ENCODE measurements at regions not wholly inside any gene's neighbourhood (a gene's known extent, or its start where the extent isn't known, plus 50 kb on each side); places are given as distances from the start of the nearest gene placed in this dataset.

GRCh38 chr3:177726807-177727206 lies 529.5 kb upstream of the TBL1XR1 start:
- TF ChIP-seq POLR2A (IDR thresholded peaks at IDR 0.05; ENCODE audit: low read depth) (no peak), CTCF (IDR thresholded peaks at IDR 0.05) (no peak), POLR2AphosphoS5 (IDR thresholded peaks at IDR 0.05) (no peak), EP300 (IDR thresholded peaks at IDR 0.05) (no peak)
